Breast epithelium (tissue), 4 donors: ENCODE measurements at regions not wholly inside any gene's neighbourhood (a gene's known extent, or its start where the extent isn't known, plus 50 kb on each side); places are given as distances from the start of the nearest gene placed in this dataset.
"Not testable (repeated sequence)": the region's sequence is repeated elsewhere in the genome, so short reads cannot be mapped to it uniquely, and the experiment has no call there.

Experiments used
- DNase-seq, 2 donors: peaks; one replicate each; pipeline ENCODE4 v3.0.0-alpha.2; 2019; ENCODE audit warnings: low spot score in 2 of 2
- H3K27ac ChIP-seq, 2 donors: fragments of 200-600 bp; sonication (generic) in 1 of 2; one replicate each; pipeline ENCODE4 v1.5.1; 2016 to 2019; ENCODE audit warnings: mild to moderate bottlenecking in 1 of 2
- H3K27me3 ChIP-seq, 2 donors: fragments of 200-600 bp; sonication (generic) in 1 of 2; one replicate each; pipeline versions ENCODE4 v1.5.1 to v1.6.0; 2017 to 2019; ENCODE audit warnings: control low read depth in 1 of 2, mild to moderate bottlenecking in 1 of 2
- H3K36me3 ChIP-seq: fragments of 200-600 bp; one replicate; pipeline ENCODE4 v1.5.1; 2019
- H3K4me1 ChIP-seq, 2 donors: fragments of 200-600 bp; sonication (generic); one replicate each; pipeline ENCODE4 v1.5.1; 2016 to 2019; ENCODE audit warnings: control low read depth in 1 of 2
- H3K4me3 ChIP-seq, 3 donors: fragments of 200-600 bp; sonication (generic); 1 replicate in 2 of 3; 2 replicates in 1 of 3; pipeline ENCODE4 v1.5.1; 2016 to 2019; ENCODE audit warnings: mild to moderate bottlenecking in 3 of 3, moderate library complexity in 2 of 3
- H3K9me3 ChIP-seq, 2 donors: fragments of 200-600 bp; sonication (generic) in 1 of 2; one replicate each; pipeline ENCODE4 v1.5.1; 2016 to 2019; ENCODE audit warnings: control low read depth in 1 of 2
- POLR2A ChIP-seq: fragments of 450-650 bp; IDR thresholded peaks from one replicate; pipeline ENCODE4 v1.6.1; 2016; ENCODE audit warnings: antibody characterized with exemption, mild to moderate bottlenecking, moderate library complexity
- POLR2AphosphoS5 ChIP-seq, 3 donors: sonication (generic); formaldehyde crosslinking; IDR thresholded peaks; one replicate each; pipeline ENCODE4 v1.6.1; 2017; ENCODE audit warnings: antibody characterized with exemption in 3 of 3
- intact Hi-C: fragments of 100-400 bp; cut with DNase I; formaldehyde crosslinking; loops from one replicate; pipeline ENCODE4 v1.15.1; 2023; ENCODE audit warnings: low total_unique reads
- TF ChIP-seq, protein P1 (sequence below), 3 donors: fragments of 450-650 bp; IDR thresholded peaks; one replicate each; pipeline ENCODE4 v1.5.1; 2016 to 2017; ENCODE audit warnings: antibody characterized with exemption in 3 of 3, mild to moderate bottlenecking in 3 of 3, moderate library complexity in 3 of 3

DNA sequence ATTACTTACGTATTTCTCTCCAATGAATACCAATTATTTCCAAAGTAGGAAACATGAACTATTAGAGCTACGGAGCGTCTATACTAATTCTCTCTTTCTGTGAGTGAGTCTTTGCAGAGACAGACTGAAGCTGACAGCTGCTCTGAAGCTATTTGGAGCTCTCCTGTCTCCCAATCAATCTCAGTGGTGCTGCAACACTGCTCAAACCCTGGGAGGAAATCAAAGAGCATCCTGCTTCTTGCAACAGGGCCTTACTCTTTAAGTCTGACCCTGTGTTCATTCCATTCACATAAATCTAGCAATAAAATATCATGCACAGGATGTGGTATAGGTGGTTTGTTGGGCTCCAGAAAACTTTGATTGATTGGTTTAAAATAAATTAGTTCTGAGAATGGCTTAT lies 685.7 kb upstream of the IGFBP3 start:
- Histone ChIP-seq H3K27me3 (no peaks in the 10 kb centered on the region), H3K4me1 (no peaks in the 10 kb centered on the region), H3K9me3 (no peaks in the 10 kb centered on the region), H3K27ac (no peak overlapping the region), H3K4me3 (no peak overlapping the region), H3K36me3 (no peaks in the 10 kb centered on the region)
- no peak for DNase-seq
- TF ChIP-seq POLR2AphosphoS5 (IDR thresholded peaks at IDR 0.05): no peak
- TF ChIP-seq, protein P1, sequence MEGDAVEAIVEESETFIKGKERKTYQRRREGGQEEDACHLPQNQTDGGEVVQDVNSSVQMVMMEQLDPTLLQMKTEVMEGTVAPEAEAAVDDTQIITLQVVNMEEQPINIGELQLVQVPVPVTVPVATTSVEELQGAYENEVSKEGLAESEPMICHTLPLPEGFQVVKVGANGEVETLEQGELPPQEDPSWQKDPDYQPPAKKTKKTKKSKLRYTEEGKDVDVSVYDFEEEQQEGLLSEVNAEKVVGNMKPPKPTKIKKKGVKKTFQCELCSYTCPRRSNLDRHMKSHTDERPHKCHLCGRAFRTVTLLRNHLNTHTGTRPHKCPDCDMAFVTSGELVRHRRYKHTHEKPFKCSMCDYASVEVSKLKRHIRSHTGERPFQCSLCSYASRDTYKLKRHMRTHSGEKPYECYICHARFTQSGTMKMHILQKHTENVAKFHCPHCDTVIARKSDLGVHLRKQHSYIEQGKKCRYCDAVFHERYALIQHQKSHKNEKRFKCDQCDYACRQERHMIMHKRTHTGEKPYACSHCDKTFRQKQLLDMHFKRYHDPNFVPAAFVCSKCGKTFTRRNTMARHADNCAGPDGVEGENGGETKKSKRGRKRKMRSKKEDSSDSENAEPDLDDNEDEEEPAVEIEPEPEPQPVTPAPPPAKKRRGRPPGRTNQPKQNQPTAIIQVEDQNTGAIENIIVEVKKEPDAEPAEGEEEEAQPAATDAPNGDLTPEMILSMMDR (IDR thresholded peaks at IDR 0.05): no peak
- no peak for TF ChIP-seq POLR2A
- intact Hi-C loops: no loop called here

DNA sequence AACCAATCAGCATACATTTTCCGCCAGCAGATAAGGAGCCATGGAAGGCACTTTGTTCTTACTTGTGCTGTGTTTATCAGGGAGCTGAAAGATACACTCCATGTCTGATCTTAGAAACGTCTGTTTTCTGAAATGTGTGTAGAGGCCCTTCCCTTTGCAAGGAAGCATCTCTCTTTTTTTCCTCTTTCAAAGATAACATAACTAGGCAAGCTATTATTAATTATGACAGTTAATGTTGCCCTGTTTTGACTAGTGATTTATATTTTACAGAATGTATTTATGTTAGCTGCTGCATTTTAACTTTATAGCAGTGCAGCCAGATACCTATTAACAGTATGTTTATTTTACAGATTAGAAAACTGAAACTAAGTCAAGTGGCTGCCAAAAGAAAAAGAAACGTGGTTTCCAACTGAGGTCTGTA lies 683.2 kb upstream of the IGFBP3 start:
- H3K36me3 ChIP-seq: no peaks in the 10 kb centered on the region
- no peaks in the 10 kb centered on the region for H3K27me3 ChIP-seq
- H3K4me3 ChIP-seq: no peak overlapping the region
- no peaks in the 10 kb centered on the region for H3K9me3 ChIP-seq
- H3K27ac ChIP-seq: peak overlapping the region; percentile 40 to 64
- intact Hi-C loops: no loop called here
- no peak for DNase-seq
- TF ChIP-seq POLR2AphosphoS5 (IDR thresholded peaks at IDR 0.05) (no peak), POLR2A (no peak)
- TF ChIP-seq, protein P1 (IDR thresholded peaks at IDR 0.05): no peak
- no peaks in the 10 kb centered on the region for H3K4me1 ChIP-seq

DNA sequence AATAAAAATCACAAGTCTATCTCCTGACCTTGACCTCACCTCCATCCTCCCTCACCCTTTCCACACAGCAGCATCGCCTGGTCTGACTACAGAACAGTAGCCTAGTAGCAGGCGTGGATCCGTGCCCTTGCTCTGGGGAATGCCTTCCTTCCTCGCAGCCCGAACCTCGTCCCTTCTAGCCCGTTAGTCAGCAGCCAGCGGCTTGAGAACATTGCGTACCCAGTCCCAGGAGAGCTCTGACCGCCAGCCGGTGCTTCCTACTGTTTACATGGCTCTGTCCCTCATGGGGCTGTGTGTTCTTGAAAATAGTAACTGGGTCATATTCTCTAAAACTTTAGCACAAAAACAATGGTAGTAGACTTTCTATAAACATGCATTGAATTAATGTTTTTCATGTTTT lies 682.7 kb upstream of the IGFBP3 start:
- no peak for DNase-seq
- TF ChIP-seq, protein P1 (IDR thresholded peaks at IDR 0.05): no peak
- TF ChIP-seq POLR2AphosphoS5 (IDR thresholded peaks at IDR 0.05): peak; percentile 33 to 83 (median 80)
- H3K9me3 ChIP-seq: no peaks in the 10 kb centered on the region
- H3K4me3 ChIP-seq: no peak overlapping the region
- intact Hi-C loops: no loop called here
- no peaks in the 10 kb centered on the region for H3K27me3 ChIP-seq
- no peaks in the 10 kb centered on the region for H3K36me3 ChIP-seq
- no peaks in the 10 kb centered on the region for H3K4me1 ChIP-seq
- peak overlapping the region; percentile 54 to 76 for H3K27ac ChIP-seq

DNA sequence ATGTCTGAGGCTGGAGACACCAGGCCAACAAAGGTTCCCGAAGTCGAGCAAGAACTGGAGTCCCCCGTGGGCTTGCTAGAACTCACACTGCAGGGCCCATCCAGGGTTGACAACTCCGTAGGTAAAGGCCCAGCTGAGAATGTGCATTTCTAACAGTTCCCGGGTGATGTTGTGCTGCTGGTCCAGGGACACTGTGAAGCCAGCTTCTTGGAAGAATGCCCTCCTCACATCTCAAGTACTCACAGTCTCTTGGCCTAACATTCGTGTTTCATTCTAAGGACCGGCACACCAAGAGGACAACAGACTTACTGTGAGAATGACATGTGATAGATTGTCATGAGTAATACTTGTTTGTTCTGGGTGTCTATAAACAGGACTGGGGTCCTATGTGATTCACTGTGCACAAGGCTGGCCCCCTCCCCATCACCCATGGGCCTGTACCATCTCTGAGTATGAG lies 682.3 kb upstream of the IGFBP3 start:
- TF ChIP-seq, protein P1 (IDR thresholded peaks at IDR 0.05): no peak
- TF ChIP-seq POLR2AphosphoS5 (IDR thresholded peaks at IDR 0.05): no peak
- TF ChIP-seq POLR2A: no peak
- Histone ChIP-seq H3K27ac (peak overlapping the region; percentile 54 to 76), H3K4me3 (no peak overlapping the region), H3K4me1 (no peaks in the 10 kb centered on the region), H3K36me3 (no peaks in the 10 kb centered on the region), H3K9me3 (no peaks in the 10 kb centered on the region), H3K27me3 (no peaks in the 10 kb centered on the region)
- no peak for DNase-seq
- intact Hi-C loops: no loop called here

DNA sequence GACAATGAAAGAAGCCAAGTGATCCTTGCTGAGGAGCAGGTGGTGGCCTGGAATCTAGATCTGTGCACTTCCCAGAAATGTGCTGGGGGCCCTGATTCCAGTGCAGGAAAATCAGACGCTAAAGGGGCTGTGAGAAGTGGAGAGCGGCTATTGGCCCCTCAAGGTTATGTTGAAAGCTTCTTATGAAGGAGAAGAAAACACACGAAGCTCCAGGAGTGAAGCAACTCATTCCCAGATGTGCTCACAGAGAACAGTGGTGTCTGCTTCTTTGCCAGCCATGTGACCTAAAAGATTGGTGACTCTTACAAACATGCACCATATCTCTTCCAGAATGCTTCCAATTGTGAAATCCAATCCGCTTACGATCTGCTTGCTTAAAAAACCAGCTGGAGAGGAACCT lies 679.3 kb upstream of the IGFBP3 start:
- Histone ChIP-seq H3K9me3 (peaks cover 0 to 4% of the 10 kb centered on the region in 2 donors), H3K4me1 (no peaks in the 10 kb centered on the region), H3K4me3 (no peak overlapping the region), H3K27ac (peak overlapping the region; percentile 37 to 77), H3K27me3 (no peaks in the 10 kb centered on the region), H3K36me3 (no peaks in the 10 kb centered on the region)
- no peak for TF ChIP-seq POLR2A
- TF ChIP-seq POLR2AphosphoS5 (IDR thresholded peaks at IDR 0.05): peak in 2 of 3 donors; percentile 50 to 67
- intact Hi-C loops: no loop called here
- no peak for DNase-seq

DNA sequence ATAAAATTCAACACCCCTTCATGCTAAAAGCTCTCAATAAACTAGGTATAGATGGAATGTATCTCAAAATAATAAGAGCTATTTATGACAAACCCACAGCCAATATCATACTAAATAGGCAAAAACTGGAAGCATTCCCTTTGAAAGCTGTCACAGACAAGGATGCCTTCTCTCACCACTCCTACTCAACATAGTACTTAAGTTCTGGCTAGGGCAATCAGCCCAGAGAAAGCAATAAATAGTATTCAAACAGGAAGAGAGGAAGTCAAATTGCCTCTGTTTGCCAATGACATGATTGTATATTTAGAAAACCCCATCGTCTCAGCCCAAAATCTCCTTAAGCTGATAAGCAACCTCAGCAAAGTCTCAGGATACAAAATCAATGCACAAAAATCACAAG lies 673.8 kb upstream of the IGFBP3 start:
- H3K27me3 ChIP-seq, H3K9me3 ChIP-seq, H3K4me1 ChIP-seq, H3K4me3 ChIP-seq, intact Hi-C loops, H3K27ac ChIP-seq, H3K36me3 ChIP-seq, DNase-seq: not testable (repeated sequence)

DNA sequence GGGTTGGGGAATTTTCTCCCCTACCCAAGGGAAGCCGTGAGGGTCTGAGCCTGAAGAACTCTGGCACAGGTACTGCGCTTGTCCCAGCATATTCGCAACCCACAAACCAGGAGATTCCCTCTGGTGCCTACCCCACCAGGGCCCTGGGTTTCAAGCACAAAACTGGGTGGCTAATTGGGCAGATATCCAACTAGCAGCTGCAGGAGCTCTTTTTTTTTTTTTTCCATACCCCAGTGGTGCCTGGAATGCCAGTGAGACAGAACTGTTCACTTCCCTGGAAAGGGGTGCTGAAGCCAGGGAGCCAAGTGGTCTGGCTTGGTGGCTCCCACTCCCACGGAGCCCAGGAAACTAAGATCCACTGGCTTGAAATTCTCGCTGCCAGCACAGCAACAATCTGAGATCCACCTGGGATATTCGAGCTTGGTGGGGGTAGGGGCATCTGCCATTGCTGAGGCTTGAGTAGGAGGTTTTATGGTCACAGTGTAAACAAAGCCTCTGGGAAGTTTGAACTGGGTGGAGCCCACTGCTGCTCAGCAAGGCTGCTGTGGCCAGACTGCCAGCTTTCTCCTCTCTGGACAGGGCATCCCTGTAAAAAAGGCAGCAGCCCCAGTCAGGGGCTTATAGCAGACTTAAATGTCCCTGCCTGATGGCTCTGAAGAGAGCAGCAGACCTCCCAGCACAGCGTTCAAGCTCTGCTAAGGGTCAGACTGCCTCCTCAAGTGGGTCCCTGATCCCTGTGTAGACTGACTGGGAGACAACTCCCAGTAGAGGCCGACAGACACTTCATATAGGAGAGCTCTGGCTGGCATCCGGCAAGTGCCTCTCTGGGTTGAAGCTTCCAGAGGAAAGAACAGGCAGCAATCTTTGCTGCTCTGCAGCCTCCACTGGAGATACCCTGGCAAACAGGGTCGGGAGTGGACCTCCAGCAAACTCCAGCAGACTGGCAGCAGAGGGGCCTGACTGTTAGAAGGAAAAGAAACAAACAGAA lies 670.1 kb upstream of the IGFBP3 start:
- intact Hi-C loops, DNase-seq, H3K27me3 ChIP-seq, H3K36me3 ChIP-seq, H3K9me3 ChIP-seq, H3K4me3 ChIP-seq, H3K4me1 ChIP-seq, H3K27ac ChIP-seq: not testable (repeated sequence)
